SK-MEL-5 (cell line): ENCODE measurements at regions not wholly inside any gene's neighbourhood (a gene's known extent, or its start where the extent isn't known, plus 50 kb on each side); places are given as distances from the start of the nearest gene placed in this dataset.
"Not testable (repeated sequence)": the region's sequence is repeated elsewhere in the genome, so short reads cannot be mapped to it uniquely, and the experiment has no call there.

Experiments
- DNase-seq: peaks from one replicate; pipeline ENCODE4 v3.0.0-alpha.2; 2016; ENCODE audit warnings: low read depth, low spot score
- in situ Hi-C: cut with HindIII; loops from 2 replicates; pipeline ENCODE4 v1.10.0; 2016; ENCODE audit warnings: low sequenced_read_pairs, high pct_unique_total_duplicates, low pct_unique_long_range_greater_than_20kb

DNA sequence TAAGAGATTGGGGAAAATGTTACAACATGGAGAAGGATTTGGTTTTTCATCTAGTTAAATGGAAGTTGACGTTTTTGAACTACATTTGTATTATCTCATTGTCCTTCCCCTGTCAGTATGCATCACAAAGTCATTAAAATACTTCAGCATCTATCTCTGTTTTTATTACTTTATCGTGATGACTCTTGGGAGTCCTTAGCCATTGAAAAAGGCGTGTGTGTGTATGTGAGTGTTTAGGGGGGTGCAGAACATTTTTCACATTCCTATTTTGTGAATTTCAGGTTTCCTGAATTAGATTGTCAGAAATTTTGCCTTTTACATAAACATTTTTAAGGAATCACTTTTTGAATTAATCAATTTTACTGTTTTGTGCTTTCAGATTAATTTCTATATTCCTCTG, 360.6 kb upstream of the SGO1 start:
- no peak for DNase-seq
- in situ Hi-C loops = no loop called here

DNA sequence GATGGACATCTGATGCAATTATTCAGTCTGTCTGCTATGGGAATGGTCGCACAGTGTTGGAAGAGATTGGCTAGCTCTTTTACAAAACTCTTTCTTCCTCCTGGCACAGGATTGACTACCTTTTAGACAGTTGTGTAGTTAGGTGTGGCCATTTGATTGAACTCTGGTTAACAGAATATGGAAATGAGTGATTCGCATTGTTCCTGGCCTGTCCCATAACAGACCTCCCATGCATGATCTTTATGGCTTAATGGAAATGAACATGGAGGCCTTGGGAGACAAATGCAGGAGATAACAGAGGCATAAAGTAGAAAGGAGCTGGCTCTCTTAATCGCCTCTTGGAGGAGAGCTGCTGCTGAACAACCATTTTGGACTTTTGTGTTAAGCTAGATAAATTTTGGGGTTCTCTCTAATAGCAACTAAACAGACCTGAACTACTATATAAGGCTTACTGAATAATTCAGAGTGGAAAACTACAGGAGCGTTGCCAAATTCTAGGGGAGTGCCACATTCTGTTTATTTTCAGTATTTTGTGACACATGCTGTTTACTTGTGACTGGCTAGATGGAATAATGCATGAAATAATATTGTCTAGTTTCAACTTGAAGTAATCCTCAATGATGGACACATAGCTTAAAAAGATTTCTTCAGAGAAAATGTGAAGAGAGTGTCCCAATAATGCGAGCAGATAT, 357.7 kb upstream of the SGO1 start:
- in situ Hi-C loops = no loop called here
- DNase-seq = no peak

DNA sequence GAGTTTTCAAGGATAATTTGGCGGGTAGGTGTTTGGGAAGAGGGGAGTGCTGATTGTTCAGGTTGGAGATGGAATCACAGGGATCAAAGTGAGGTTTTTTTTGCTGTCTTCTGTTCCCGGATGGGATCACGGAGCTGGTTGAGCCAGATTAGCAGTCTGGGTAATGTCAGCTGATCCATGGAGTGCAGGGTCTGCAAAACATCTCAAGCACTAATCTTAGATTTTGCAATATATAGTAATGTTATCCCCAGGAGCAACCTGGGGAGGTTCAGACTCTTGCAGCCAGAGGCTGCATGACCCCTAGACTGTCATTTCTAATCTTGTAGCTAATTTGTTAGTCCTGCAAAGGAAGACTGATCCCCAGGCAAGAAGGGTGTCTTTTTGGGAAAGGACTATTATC, 354.1 kb upstream of the SGO1 start:
- no peak for DNase-seq
- in situ Hi-C loops = no loop called here

DNA sequence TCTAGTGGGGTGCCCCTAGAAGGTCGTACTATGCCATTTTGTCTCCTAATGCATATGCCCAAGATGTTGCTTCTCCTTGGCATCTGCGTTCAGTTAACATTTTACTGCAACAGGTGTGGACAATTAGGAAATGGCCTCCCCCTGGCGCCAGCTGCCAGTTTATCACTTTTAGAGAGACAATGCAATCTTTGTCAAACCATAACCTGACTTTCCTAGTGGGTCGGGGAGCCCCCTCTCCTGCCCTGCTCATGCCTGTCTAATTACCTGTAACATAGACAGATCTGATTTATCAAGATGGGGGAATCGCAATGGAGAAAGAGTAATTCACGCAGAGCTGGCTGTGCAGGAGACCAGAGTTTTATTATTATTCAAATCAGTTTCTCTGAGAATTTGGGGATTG, 353.7 kb upstream of the SGO1 start:
- no peak for DNase-seq
- in situ Hi-C loops = no loop called here

DNA sequence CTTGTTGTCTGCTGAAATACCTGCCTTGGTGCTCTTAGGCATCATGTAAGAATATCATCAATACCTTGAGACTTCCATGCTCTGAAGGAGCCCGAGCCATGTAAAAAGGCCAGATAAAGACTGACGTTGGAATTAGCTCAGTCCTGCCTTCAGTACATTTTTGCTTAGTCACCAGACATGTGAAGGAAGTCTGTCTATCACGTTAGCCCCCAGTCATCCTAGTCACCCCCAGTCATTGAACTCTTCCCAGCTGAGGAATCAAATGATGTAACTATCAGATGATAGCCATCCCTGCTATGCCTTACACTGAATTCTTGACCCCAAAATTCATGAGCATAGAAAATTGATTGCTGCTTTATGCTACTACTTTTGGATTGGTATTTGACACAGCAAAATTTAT, 351.2 kb upstream of the SGO1 start:
- DNase-seq = peak; percentile 27
- in situ Hi-C loops = no loop called here

DNA sequence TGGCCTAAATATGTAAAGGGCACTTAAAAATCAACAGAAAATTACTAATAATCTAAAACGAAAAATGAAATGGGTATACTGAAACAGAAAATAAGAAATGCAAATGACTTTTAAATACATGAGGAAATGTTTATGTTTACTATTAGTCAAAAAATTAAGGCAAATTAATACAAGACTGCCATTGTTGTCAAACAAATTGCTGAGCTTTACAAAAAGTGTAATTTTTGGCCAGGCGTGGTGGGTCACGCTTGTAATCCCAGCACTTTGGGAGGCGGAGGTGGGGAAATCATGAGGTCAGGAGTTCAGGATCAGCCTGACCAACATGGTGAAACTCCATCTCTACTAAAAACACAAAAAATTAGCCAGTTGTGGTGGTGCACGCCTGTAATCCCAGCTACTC, 343.9 kb upstream of the SGO1 start:
- in situ Hi-C loops = no loop called here
- no peak for DNase-seq

DNA sequence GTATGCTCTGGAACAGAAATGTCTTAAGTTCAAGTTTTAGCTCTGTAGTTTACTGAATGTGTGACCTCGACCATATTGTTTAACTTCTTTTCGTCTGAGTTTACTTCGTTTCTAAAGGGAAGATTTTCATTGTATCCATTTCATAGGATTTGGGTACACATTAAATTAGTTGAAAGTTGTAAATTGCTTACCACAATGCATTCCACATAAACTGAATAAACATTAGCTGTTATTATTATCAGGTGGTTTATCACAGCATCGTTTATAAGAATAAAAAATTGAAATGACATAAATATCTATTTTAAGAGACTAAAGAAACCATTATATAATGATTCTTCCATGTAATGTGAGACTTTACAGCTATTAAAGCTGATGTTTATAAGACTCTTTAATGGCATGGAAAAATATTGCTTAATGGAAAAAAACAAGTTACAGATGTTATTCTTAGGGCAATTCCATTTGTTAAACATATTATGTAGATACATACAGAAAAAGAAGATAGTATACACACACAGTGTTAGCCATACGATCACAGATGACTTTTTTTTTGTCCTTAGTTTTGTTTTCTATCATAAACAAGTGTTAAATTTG, 342.3 kb upstream of the SGO1 start:
- in situ Hi-C loops = no loop called here
- DNase-seq = no peak

DNA sequence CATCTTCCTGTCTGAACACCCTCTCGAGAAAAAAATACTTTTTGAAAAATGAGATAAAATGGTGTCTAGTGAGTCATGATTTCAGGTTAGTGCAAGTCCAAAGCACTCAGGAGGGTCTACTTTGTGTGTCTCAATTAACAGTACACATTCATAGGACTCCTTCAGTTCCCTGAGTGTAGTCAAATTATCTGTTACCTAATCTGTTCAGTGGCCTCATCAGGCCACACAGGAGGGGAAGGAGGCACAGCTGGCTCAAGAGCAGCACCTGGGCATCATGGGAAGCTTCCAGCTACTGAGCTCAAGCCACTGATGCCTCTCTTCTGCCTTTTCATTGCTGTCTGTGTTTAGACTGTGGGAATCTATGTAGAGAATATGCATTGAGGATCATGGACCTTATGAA, 341.4 kb upstream of the SGO1 start:
- no peak for DNase-seq
- in situ Hi-C loops = no loop called here

DNA sequence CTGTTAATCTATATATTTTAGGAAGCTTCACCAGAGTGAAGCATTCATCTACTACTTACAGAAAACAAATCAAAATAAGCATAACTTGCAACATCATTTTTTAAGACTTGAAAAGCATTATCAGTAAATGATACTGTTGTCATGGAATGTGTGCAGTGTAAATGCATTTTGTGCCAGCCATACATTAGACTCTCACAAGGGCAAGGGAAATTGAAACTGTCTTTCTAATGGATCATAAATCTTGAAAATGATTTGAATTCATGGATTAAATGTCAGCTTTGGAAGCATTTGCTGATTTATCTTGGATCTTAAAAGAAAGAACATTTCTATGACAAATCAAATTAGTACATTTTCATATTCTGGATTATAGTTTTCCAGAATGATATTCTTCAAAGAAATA, 338.3 kb upstream of the SGO1 start:
- in situ Hi-C loops = no loop called here
- no peak for DNase-seq

DNA sequence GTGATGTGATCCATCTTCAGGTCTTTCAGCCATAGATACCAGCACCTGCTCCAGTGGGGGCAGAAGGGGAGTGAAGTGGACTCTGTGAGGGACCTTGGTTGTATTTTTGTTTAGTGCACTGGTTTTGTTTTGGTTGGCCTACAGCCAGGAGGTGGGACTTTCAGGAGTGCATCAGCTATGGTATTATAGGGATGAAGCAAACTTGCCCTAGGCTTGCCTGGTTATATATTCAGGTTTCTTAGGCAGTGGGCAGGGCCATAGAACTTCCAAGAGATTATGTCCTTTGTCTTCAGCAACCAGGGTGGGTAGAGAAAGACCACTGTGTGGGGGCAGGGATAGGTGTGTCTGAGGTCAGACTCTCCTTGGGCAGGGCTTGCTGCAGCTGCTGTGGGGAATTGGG, 337.3 kb upstream of the SGO1 start:
- DNase-seq = no peak
- in situ Hi-C loops = no loop called here

DNA sequence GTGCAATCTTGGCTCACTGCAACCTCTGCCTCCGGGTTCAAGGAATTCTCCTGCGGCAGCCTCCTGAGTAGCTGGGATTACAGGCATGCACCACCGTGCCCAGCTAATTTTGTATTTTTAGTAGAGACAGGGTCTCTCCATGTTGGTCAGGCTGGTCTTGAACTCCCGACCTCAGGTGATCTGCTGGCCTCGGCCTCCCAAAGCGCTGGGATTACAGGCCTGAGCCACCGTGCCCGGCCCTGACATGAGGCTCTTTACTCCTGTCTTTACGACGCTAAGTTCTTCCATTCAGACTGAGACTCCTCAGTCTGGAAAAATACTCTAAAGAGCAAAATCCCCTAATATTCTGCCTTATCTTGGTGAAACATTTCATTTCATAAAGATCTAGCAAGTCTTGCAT, 331.3 kb upstream of the SGO1 start:
- DNase-seq, in situ Hi-C loops: not testable (repeated sequence)

DNA sequence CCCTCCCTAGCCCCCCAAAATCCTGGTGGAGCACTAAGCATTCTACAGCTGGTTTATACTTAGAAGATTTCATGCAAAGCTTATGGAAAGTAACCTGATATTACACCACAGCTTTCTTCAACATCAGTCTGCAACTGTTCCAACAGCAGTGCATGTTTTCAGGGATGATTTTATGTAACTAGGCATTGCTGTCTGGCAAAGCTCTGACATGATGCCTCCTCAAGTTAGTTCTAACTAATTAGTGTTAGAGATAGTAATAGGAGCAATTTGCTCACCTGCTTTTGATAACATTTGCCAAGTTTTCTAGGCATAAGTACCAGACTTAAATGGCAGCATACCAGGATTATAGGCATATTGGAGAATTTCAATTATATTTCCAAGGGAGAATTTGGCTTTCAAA, 330.3 kb upstream of the SGO1 start:
- in situ Hi-C loops = no loop called here
- no peak for DNase-seq

DNA sequence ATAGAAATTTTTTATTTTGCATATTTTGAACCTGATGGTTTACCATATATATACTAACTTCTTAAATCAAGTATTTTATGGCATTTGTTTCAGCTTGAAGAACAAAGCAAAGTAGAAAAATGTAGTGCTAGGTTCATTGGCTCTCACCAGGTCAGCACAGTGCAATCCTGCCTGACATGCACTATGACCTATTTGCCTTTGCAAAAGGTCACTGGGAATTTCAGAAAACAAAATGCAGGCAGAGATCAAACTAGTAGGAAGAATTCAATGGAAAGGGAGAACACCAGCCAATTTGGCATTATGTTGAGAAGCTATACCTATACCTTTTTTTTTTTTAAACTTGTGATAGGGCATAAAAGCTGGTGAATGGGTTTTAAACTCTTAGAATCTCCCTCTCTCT, 329.8 kb upstream of the SGO1 start:
- no peak for DNase-seq
- in situ Hi-C loops = no loop called here

DNA sequence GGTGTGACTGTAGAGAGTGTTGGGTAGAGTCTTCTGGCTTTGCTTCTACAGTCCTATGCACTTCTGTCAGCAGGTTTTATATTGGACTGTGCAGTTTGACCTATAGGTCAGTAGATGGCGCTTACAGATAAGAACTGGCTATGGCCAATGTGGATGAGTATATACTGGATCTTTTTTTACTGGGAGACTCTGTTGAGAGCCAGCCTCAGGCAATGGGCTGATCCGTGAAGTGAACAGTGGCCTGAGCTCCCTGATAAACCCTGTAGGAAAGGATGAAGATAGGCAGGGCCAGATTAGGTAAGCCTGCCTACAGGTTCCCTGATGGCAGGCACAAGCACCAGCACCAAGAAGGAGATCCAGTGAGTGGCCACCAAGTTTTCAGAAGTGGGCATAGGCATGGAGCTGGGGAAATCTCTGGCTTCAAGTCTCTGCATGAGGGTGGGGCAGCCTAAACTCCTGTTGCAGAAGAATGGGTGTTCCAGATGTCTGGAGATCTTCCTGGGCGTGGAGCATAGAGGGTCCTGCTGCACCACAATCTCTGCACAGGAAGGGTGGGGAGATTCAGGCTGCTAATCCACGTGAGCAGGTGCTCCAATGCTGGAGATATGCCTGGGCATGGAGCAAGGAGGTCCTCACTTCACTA, 326.0 kb upstream of the SGO1 start:
- peak; percentile 83 for DNase-seq
- in situ Hi-C loops = no loop called here

DNA sequence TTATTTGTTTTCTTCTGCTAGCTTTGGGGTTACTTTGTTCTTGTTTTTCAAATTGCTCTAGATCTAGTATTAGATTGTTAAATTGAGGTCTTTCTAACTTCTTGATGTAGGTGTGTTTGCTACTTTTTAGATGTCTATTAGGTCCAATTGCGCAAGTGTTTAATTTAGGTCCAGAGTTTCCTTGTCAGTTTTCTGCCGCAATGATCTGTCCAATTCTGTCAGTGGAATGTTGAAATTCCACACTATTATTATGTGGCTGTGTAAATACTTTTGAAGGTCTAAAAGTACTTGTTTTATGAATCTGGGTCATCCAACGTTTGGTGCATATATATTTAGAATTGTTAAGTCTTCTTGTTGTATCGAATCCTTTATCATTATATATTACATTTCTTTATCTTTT, 324.4 kb upstream of the SGO1 start:
- DNase-seq = no peak
- in situ Hi-C loops = no loop called here

DNA sequence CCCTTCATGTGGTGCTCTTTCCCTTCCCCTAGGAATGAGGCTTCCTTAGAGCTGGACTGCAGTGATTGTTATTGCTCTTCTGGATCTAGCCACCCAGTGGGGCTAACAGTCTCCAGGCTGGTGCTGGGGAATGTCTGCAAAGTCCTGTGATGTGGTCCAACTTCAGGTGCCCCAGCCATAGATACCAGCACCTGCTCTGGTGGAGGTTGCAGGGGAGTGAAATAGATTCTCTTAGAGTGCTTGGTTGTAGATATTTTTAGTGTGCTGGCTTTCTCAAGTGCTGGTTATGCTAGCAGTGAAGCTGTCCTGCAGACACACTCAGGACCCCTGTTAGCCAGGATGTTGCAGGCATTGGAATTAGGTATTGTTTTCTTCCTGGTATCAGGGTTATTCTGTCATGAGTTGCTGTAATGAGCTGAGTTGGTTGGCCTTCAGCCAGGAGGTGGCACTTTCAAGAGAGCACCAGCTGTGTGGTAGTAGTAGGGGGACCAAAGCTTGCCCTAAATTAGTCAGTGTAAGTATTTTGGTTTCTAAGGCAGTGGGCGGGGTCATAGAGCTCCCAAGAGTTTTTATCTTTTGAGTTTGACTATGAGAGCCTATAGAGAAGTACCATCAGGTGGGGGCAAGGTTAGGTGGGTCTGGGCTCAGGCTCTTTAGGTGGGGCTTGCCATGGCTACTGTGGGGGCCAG, 317.5 kb upstream of the SGO1 start:
- DNase-seq = no peak
- in situ Hi-C loops = no loop called here

DNA sequence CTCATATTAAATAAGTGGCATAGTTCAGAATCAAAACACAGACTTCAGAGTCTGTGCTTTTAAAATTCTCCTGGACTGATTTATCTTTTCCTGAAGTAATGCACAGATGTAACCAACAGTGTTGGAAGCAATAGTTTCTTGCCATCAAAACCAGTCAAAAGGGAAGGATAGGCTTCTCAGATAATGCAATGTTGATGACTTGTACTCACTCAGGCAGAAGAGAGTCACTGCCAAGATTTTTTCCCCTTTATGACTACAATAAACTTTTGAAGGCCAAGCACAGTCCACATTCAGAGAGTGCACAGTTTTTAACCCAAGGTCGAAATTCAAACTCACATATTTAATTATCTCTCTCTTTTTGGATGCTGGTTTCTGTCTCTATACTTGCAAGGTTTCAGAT, 305.0 kb upstream of the SGO1 start:
- DNase-seq = no peak
- in situ Hi-C loops = no loop called here

DNA sequence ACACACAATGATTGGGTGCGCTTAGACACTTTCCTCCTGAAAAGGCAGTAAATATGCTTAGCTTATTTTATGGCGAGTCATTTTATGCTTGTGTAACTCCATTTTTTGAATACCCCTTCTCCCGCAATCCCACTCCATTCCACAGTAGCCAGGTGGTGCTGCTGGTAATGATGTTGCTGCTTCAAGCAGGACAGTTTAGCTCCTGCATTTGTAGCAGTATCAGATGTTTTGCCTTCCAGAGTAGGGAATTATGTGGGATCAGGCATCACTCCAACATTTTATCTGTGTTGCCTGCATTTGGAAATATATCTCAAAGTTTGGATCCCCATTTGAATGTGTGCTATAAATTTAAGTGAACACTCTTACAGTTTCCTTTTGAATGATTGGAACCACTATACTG, 302.1 kb upstream of the SGO1 start:
- in situ Hi-C loops = no loop called here
- DNase-seq = no peak

DNA sequence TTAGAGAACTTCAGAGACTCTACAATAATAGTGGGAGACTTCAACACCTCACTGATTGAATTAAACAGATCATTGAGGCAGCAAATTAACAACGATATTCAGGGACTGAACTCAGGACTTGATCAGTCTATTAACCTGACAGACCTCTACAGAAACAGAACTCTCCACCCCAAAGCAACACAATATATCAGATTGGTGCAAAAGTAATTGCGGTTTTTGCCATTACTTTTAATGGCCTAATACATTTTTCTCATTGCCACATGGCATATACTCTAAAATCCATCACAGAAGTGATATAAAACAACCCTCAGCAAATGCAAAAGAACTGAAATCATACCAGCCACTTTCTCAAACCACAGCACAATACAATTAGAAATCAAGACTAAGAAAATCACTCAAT, 298.1 kb upstream of the SGO1 start:
- in situ Hi-C loops = no loop called here
- no peak for DNase-seq
